SK-N-SH (cell line): ENCODE measurements at regions not wholly inside any gene's neighbourhood (a gene's known extent, or its start where the extent isn't known, plus 50 kb on each side); places are given as distances from the start of the nearest gene placed in this dataset.
"Not testable (repeated sequence)": the region's sequence is repeated elsewhere in the genome, so short reads cannot be mapped to it uniquely, and the experiment has no call there.

Experiments used
- CTCF ChIA-PET: fragments of 300-600, 350-600 bp; formaldehyde crosslinking; extraction: SDS; loops from one replicate; lab custom pipeline; 2021; lab: Yijun Ruan, JAX
- POLR2A ChIA-PET: fragments of 350-600 bp; sonication (Branson Sonifier 250); formaldehyde crosslinking; extraction: SDS; loops from one replicate; lab custom pipeline; 2020; ENCODE audit warnings: antibody characterized with exemption, inconsistent platforms; lab: Yijun Ruan, JAX
- DNase-seq: peaks from one replicate; pipeline ENCODE4 v3.0.0; 2012
- H2AFZ ChIP-seq: fragments of 200-600 bp; sonication (generic); 2 replicates; pipeline ENCODE4 v1.8.1; 2016; ENCODE audit warnings: antibody characterized with exemption, mild to moderate bottlenecking, low read depth
- H3F3A ChIP-seq: fragments of 200-600 bp; sonication (generic); replicated peaks from 2 replicates; pipeline ENCODE3; 2016; ENCODE audit warnings: antibody characterized with exemption, mild to moderate bottlenecking; ENCODE audit not compliant: insufficient read depth
- H3K27ac ChIP-seq, 2 experiments: fragments of 200-500 bp in 1 of 2; fragments of 200-600 bp in 1 of 2; sonication (Bioruptor generic) in 1 of 2; sonication (generic), shearing (Covaris generic) in 1 of 2; 2 replicates each; pipeline versions ENCODE4 v1.5.1 to v1.6.1; 2014 to 2016; ENCODE audit warnings: low read depth in 2 of 2, inconsistent platforms in 1 of 2, low read length in 1 of 2, mild to moderate bottlenecking in 1 of 2, mixed read lengths in 1 of 2
- H3K27me3 ChIP-seq: fragments of 200-600 bp; sonication (generic), shearing (Covaris generic); 2 replicates; pipeline ENCODE4 v1.6.1; 2016; ENCODE audit warnings: mixed run types; ENCODE audit not compliant: insufficient read depth
- H3K36me3 ChIP-seq, 2 experiments: fragments of 200-500 bp in 1 of 2; fragments of 200-600 bp in 1 of 2; sonication (Bioruptor generic) in 1 of 2; sonication (generic) in 1 of 2; replicated peaks in 1 of 2; 2 replicates each; pipeline versions ENCODE3 to v1.5.1; 2014 to 2016; ENCODE audit warnings: low read length in 1 of 2, mild to moderate bottlenecking in 1 of 2; ENCODE audit not compliant: insufficient read depth in 2 of 2, control insufficient read depth in 1 of 2
- H3K4me1 ChIP-seq, 2 experiments: fragments of 200-500 bp in 1 of 2; fragments of 200-600 bp in 1 of 2; sonication (Bioruptor generic) in 1 of 2; sonication (generic), shearing (Covaris generic) in 1 of 2; 2 replicates each; pipeline versions ENCODE4 v1.5.1 to v1.6.1; 2014 to 2016; ENCODE audit warnings: low read depth in 1 of 2, low read length in 1 of 2, mixed run types in 1 of 2; ENCODE audit not compliant: insufficient read depth in 2 of 2, control insufficient read depth in 1 of 2
- H3K4me2 ChIP-seq: fragments of 200-600 bp; sonication (generic), shearing (Covaris generic); 2 replicates; pipeline ENCODE4 v1.6.1; 2017; ENCODE audit warnings: mixed run types
- H3K4me3 ChIP-seq, 2 experiments: fragments of 200-500 bp in 1 of 2; fragments of 200-600 bp in 1 of 2; sonication (Bioruptor generic) in 1 of 2; sonication (generic), shearing (Covaris generic) in 1 of 2; 2 replicates each; pipeline versions ENCODE4 v1.5.1 to v1.8.1; 2014 to 2016; ENCODE audit warnings: low read depth in 2 of 2, inconsistent platforms in 1 of 2, low read length in 1 of 2, mild to moderate bottlenecking in 1 of 2, mixed read lengths in 1 of 2, moderate library complexity in 1 of 2
- H3K79me2 ChIP-seq: fragments of 200-600 bp; sonication (generic); 2 replicates; pipeline ENCODE4 v1.8.1; 2017; ENCODE audit warnings: mild to moderate bottlenecking; ENCODE audit not compliant: insufficient read depth
- H3K9ac ChIP-seq: fragments of 200-600 bp; sonication (generic); 2 replicates; pipeline ENCODE4 v1.6.1; 2017; ENCODE audit warnings: mixed run types
- H3K9me2 ChIP-seq: fragments of 200-600 bp; sonication (generic); 2 replicates; pipeline ENCODE4 v1.6.1; 2017; ENCODE audit warnings: mixed run types
- H3K9me3 ChIP-seq: fragments of 200-600 bp; sonication (generic); 2 replicates; pipeline ENCODE4 v1.6.1; 2017; ENCODE audit warnings: mixed run types, mild to moderate bottlenecking, moderate library complexity
- H4K20me1 ChIP-seq: fragments of 200-600 bp; sonication (generic); 2 replicates; pipeline ENCODE4 v1.6.1; 2017; ENCODE audit warnings: mild to moderate bottlenecking, mixed run types; ENCODE audit not compliant: insufficient read depth
- CHD2 ChIP-seq: fragments of 150-350 bp; IDR thresholded peaks from 2 replicates; pipeline ENCODE4 v1.6.1; 2018; ENCODE audit warnings: low read length; ENCODE audit not compliant: partially characterized antibody
- ELF1 ChIP-seq: IDR thresholded peaks from 2 replicates; pipeline ENCODE4 v1.4.0; 2012
- EP300 ChIP-seq, 2 experiments: IDR thresholded peaks; 2 replicates each; pipeline versions ENCODE4 v1.4.0 to v1.6.1; 2012; ENCODE audit warnings: borderline replicate concordance in 1 of 2, low read depth in 1 of 2, low read length in 1 of 2
- GATA2 ChIP-seq: sonication (generic); formaldehyde crosslinking; IDR thresholded peaks from 2 replicates; pipeline ENCODE4 v1.5.0; 2020; ENCODE audit warnings: mild to moderate bottlenecking, missing genetic modification reagents
- MXI1 ChIP-seq: IDR thresholded peaks from 2 replicates; pipeline ENCODE4 v1.6.1; 2012; ENCODE audit warnings: mild to moderate bottlenecking, low read depth, low read length, improper control_type of control experiment
- NRF1 ChIP-seq: IDR thresholded peaks from 2 replicates; pipeline ENCODE4 v1.6.1; 2012; ENCODE audit warnings: low read depth, mild to moderate bottlenecking, low read length
- RAD21 ChIP-seq: IDR thresholded peaks from 2 replicates; pipeline ENCODE4 v1.6.1; 2012; ENCODE audit warnings: mild to moderate bottlenecking, low read length
- RCOR1 ChIP-seq: fragments of 150-350 bp; IDR thresholded peaks from 2 replicates; pipeline ENCODE4 v1.6.1; 2017; ENCODE audit warnings: antibody characterized with exemption, low read length
- WGBS: methylation state at CpG from one replicate; pipeline ENCODE4 v1.1.6; 2017; ENCODE audit warnings: low lambda C conversion rate; 5-methylcytosine and 5-hydroxymethylcytosine counted together
- TF ChIP-seq, protein P1 (sequence below): fragments of 150-350 bp; IDR thresholded peaks from 2 replicates; pipeline ENCODE4 v1.6.1; 2017; ENCODE audit warnings: antibody characterized with exemption, low read length, low read depth, borderline replicate concordance
- TF ChIP-seq, protein P2 (sequence below): fragments of 150-350 bp; IDR thresholded peaks from 2 replicates; pipeline ENCODE4 v1.6.1; 2016; ENCODE audit warnings: mild to moderate bottlenecking, low read depth, low read length

- no peak overlapping the region for H2AFZ ChIP-seq
- TF ChIP-seq, protein P1, sequence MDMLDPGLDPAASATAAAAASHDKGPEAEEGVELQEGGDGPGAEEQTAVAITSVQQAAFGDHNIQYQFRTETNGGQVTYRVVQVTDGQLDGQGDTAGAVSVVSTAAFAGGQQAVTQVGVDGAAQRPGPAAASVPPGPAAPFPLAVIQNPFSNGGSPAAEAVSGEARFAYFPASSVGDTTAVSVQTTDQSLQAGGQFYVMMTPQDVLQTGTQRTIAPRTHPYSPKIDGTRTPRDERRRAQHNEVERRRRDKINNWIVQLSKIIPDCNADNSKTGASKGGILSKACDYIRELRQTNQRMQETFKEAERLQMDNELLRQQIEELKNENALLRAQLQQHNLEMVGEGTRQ = no peak
- no peak for TF ChIP-seq EP300 (IDR thresholded peaks at IDR 0.05; ENCODE audit: borderline replicate concordance in 1 of 2, low read depth in 1 of 2, low read length in 1 of 2)
- ChIA-PET CTCF (no interaction called here), POLR2A (no interaction called here)
- H4K20me1 ChIP-seq = no peaks in the 10 kb centered on the region
- no peaks in the 10 kb centered on the region for H3K4me1 ChIP-seq
- no peaks in the 10 kb centered on the region for H3F3A ChIP-seq
- H3K36me3 ChIP-seq = no peaks in the 10 kb centered on the region
- H3K4me2 ChIP-seq = no peak overlapping the region
- no peaks in the 10 kb centered on the region for H3K27me3 ChIP-seq
- no peaks in the 10 kb centered on the region for H3K9me3 ChIP-seq
- WGBS = 9% methylated on average over 4 of the region's 5 CpGs
- H3K79me2 ChIP-seq = no peaks in the 10 kb centered on the region
- H3K4me3 ChIP-seq = no peak overlapping the region
- H3K9me2 ChIP-seq = no peaks in the 10 kb centered on the region
- no peak overlapping the region for H3K9ac ChIP-seq
- DNase-seq = no peak
- H3K27ac ChIP-seq = no peak overlapping the region
These were observed 216.8 kb upstream of the CXADR start for GRCh38 chr21:17295997-17296396.

- CTCF ChIA-PET = not testable (repeated sequence)
These were observed 213.3 kb upstream of the CXADR start for GRCh38 chr21:17299576-17299975.

GRCh38 chr21:17327715-17328114 lies 185.1 kb upstream of the CXADR start:
- H3K36me3 ChIP-seq, H3K27ac ChIP-seq, H3K4me2 ChIP-seq, H3K79me2 ChIP-seq, H4K20me1 ChIP-seq, H3K27me3 ChIP-seq, CTCF ChIA-PET, H2AFZ ChIP-seq, H3K4me1 ChIP-seq, DNase-seq, H3F3A ChIP-seq, H3K9me2 ChIP-seq, H3K9ac ChIP-seq, H3K4me3 ChIP-seq, H3K9me3 ChIP-seq: not testable (repeated sequence)
- POLR2A ChIA-PET = interaction anchor here (0.6 kb wide), 1 partner anchor 85 kb away, joined by 4 read pairs; no protein-coding TSS in a partner anchor
- 48% methylated on average over 9 of the region's 9 CpGs for WGBS

More at GRCh38 chr21:17299576-17299975, 213.3 kb upstream of the CXADR start:
- H3K4me3 ChIP-seq, H3K27ac ChIP-seq, H3K4me2 ChIP-seq, H3K27me3 ChIP-seq, H3K4me1 ChIP-seq, H4K20me1 ChIP-seq, H3K36me3 ChIP-seq, DNase-seq, H2AFZ ChIP-seq, H3F3A ChIP-seq, POLR2A ChIA-PET, H3K79me2 ChIP-seq, H3K9me2 ChIP-seq, H3K9me3 ChIP-seq, H3K9ac ChIP-seq: not testable (repeated sequence)
- WGBS = 11% methylated on average over 1 of the region's 1 CpG

GRCh38 chr21:17334484-17334883 lies 178.4 kb upstream of the CXADR start:
- Histone ChIP-seq H3K9me2 (no peaks in the 10 kb centered on the region), H2AFZ (no peak overlapping the region), H3K27me3 (no peaks in the 10 kb centered on the region), H3K9me3 (no peaks in the 10 kb centered on the region), H3K4me1 (no peaks in the 10 kb centered on the region; a peak in 2 of 4 replicates), H3K4me2 (no peak overlapping the region), H3K36me3 (no peaks in the 10 kb centered on the region), H3K27ac (peak overlapping the region in 1 of 2 experiments; percentile 81; a peak in 2 of 4 replicates), H3K79me2 (no peaks in the 10 kb centered on the region), H4K20me1 (no peaks in the 10 kb centered on the region), H3K9ac (no peak overlapping the region), H3K4me3 (no peak overlapping the region), H3F3A (no peaks in the 10 kb centered on the region)
- ChIA-PET POLR2A (no interaction called here), CTCF (interaction anchor here (1.2 kb wide), 1 partner anchor 53 kb away, joined by 3 read pairs; no protein-coding TSS in a partner anchor)
- DNase-seq = peak; percentile 67
- 4% methylated on average over 3 of the region's 3 CpGs for WGBS
- no peak for TF ChIP-seq ELF1
- TF ChIP-seq RCOR1 = peak; percentile 40; the same call in 1 of the 2 replicates
- TF ChIP-seq, protein P2, sequence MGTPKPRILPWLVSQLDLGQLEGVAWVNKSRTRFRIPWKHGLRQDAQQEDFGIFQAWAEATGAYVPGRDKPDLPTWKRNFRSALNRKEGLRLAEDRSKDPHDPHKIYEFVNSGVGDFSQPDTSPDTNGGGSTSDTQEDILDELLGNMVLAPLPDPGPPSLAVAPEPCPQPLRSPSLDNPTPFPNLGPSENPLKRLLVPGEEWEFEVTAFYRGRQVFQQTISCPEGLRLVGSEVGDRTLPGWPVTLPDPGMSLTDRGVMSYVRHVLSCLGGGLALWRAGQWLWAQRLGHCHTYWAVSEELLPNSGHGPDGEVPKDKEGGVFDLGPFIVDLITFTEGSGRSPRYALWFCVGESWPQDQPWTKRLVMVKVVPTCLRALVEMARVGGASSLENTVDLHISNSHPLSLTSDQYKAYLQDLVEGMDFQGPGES = no peak
- no peak for TF ChIP-seq MXI1
- TF ChIP-seq EP300 (IDR thresholded peaks at IDR 0.05; ENCODE audit: borderline replicate concordance in 1 of 2, low read depth in 1 of 2, low read length in 1 of 2) = peak in 1 of 2 experiments; percentile 87; a peak in 2 of 4 replicates
- TF ChIP-seq CHD2 = peak; percentile 57
- TF ChIP-seq NRF1 = no peak
- TF ChIP-seq GATA2 (CRISPR knock-in tag) = peak; percentile 71
- TF ChIP-seq RAD21 = peak; percentile 18; the same call in 1 of the 2 replicates
